ENCODE measurements at regions not wholly inside any gene's neighbourhood (a gene's known extent, or its start where the extent isn't known, plus 50 kb on each side); places are given as distances from the start of the nearest gene placed in this dataset.
"Not testable (repeated sequence)": the region's sequence is repeated elsewhere in the genome, so short reads cannot be mapped to it uniquely, and the experiment has no call there.

GRCh38 chr6:115873901-115874300 is 186.8 kb downstream of the FRK start:
- intact Hi-C loops (cut with micrococcal nuclease) = no loop called here

- intact Hi-C loops (cut with micrococcal nuclease) = no loop called here
Observed at GRCh38 chr6:115870464-115870863, 190.2 kb downstream of the FRK start.

GRCh38 chr6:115865914-115866313 is 194.8 kb downstream of the FRK start:
- intact Hi-C loops (cut with micrococcal nuclease) = no loop called here

GRCh38 chr6:115863211-115863610 is 197.5 kb downstream of the FRK start:
- intact Hi-C loops (cut with micrococcal nuclease) = no loop called here

GRCh38 chr6:115861658-115862057 is 199.0 kb downstream of the FRK start:
- intact Hi-C loops (cut with micrococcal nuclease) = not testable (repeated sequence)

- intact Hi-C loops (cut with micrococcal nuclease) = not testable (repeated sequence)
Observed at GRCh38 chr6:115859577-115859976, 201.1 kb downstream of the FRK start.

DNA sequence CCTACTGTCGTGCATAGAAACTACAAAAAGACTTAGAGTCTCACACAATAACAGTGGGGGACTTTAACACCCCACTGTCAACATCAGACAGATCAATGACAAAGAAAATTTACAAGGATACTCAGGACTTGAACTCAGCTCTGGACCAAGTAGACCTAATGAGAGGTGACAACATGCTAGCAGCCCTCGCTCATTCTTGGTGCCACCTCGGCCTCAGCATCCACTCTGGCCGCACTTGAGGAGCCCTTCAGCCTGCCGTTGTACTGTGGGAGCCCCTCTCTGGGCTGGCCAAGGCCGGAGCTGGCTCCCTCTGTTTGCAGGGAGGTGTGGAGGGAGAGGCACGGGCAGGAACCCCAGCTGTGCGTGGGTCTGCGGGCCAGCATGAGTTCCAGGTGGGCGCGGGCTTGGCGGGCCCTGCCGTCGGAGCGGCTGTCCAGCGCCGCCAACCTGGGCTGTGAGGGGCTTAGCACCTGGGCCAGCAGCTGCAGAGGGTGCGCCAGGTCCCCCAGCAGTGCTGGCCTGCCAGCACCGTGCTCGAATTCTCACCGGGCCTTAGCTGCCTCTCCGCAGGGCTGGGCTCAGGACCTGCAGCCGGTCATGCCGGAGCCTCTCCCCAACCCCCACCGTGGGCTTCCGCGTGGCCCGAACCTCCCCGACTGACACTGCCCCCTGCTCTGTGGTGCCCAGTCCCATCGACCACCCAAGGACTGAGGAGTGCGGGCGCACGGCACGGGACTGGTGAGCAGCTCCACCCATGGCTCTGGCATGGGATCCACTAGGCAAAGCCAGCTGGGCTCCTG is 205.6 kb downstream of the FRK start:
- intact Hi-C loops (cut with micrococcal nuclease) = no loop called here

DNA sequence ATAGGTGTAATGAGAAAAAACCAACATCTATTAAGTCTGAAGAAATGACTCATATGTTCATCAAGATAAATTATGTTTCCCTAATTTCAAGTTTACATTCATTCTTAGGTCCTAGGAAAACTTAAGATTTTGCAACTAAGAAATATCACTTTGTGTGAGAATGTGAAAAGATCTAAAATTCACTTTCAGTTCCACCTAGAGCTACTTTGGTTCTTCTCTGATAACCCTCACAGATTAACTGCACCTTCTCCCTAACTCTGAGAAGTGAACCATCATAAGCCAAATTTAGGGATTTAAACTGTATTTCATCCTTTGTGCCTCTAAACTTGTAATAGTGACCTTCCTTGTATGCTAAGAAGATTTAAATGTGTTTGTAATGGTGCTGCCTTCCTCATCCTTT is 213.0 kb downstream of the FRK start:
- intact Hi-C loops (cut with micrococcal nuclease) = no loop called here

- intact Hi-C loops (cut with micrococcal nuclease) = no loop called here
Observed at GRCh38 chr6:115843945-115844344, 216.7 kb downstream of the FRK start.

DNA sequence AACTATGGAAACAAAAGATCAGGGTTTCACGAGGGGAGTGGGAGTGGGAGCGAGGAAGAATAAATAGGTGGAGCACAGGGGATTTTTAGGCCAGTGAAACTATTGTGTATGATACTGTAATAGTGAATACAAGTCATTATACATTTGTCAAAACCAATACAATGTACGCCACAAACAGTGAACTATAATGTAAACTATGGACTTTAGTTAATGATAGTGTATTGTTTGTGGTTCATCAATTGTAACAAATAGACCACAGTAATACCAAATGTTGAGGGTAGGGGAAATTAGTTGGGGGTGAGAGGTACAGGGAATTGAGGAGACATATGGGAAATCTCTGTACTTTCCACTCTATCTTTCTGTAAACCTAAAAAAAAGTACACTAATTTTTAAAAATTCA is 218.4 kb downstream of the FRK start:
- intact Hi-C loops (cut with micrococcal nuclease) = no loop called here

DNA sequence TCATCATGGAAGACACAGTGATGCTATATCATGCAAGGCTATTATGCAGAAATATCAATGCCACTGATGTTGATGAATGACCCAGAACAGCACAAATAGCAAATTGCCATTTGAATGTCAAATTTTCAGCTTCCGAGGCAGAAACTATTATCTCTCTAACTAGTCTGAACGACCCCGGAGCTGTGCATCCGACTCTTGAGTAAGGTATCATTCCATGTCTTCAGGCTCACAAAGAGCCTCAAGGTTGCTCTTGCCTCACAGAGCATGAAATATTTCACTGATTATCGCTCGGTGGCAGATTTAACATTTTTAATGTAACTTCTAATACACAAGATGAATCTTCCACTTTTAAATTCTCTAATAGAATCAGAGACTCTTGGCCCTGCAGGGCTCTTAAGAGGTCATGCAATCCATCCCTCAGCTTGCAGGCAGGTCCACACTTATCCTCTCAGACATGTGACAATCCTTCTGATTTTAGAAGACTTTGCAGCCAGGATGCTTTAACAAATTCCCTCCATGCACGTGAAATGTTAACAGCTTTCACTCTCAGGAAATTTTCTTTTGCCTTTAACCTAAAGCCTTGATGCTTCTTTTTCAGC is 221.0 kb downstream of the FRK start:
- intact Hi-C loops (cut with micrococcal nuclease) = no loop called here

DNA sequence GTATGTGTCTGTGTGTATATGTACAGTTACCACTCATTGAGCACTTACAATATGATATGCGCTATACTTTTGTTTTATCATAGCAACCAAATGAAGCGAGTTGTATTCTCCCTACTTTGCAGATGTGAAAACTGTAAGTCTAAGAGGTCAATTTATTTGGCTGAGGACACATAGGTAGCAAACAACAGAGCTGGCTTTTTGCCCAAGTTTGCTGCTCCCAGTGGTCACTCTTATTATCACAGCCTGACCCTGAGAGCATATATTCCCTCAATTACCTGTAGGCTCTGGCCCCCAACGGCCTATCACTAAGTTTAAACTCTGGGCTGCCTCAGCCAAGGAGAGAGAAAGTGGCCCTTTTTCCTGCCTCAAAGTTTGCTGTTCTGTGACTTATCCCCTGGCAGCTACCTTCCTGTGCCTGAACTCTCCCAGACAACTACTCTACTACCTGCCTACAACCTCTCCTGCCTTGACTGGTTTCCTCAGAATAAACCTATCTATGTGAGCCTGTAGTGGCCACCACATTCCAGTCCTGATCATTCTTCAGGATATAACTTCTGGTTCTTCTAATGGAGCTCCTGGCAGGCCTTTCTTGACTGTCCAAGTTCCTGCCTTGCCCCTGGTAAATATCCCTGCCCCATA is 221.8 kb downstream of the FRK start:
- intact Hi-C loops (cut with micrococcal nuclease) = no loop called here

DNA sequence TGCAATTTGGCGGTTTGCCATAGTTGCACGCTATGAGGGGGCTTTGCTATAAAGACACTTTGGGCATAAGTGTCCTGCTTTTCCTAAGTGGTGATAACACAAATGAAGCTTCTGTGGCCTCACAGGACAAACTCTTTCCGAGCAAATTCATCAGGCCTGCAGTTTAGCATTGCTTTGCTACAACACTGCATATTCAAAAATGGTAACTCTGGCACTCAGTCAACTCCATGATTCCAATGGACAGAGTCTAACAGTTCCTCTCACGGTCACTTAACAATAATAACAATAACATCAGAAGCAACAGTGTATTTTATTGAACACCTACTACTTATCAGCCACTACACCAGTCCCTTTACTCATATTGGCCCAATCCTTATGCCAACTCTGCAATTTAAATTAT is 222.5 kb downstream of the FRK start:
- intact Hi-C loops (cut with micrococcal nuclease) = no loop called here

- intact Hi-C loops (cut with micrococcal nuclease) = not testable (repeated sequence)
Observed at GRCh38 chr6:115836374-115836773, 224.3 kb downstream of the FRK start.

- intact Hi-C loops (cut with micrococcal nuclease) = no loop called here
Observed at GRCh38 chr6:115835314-115835713, 225.4 kb downstream of the FRK start.

GRCh38 chr6:115834542-115834941 is 226.1 kb downstream of the FRK start:
- intact Hi-C loops (cut with micrococcal nuclease) = not testable (repeated sequence)

- intact Hi-C loops (cut with micrococcal nuclease) = no loop called here
Observed at GRCh38 chr6:115832786-115833185, 227.9 kb downstream of the FRK start.

GRCh38 chr6:115832186-115832585 is 228.5 kb downstream of the FRK start:
- intact Hi-C loops (cut with micrococcal nuclease) = no loop called here

DNA sequence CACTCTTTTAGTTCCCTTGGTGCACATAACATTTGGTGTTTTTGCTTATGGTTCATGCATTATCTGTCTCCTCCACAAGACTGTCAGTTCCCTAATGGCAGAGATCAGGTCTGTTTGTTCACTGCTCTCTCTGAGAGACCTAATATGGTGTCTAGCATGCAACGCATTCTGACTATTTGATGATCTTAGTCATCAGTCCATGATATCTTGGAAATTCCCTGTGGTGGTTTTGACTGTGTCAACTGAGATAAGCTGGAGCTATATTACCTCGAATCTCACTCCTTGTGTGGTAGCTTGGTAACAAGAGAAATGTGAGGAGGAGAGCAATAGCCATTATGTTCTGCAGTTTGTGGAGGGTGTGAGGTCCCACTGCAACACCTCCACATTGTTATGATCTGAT is 229.8 kb downstream of the FRK start:
- intact Hi-C loops (cut with micrococcal nuclease) = no loop called here

DNA sequence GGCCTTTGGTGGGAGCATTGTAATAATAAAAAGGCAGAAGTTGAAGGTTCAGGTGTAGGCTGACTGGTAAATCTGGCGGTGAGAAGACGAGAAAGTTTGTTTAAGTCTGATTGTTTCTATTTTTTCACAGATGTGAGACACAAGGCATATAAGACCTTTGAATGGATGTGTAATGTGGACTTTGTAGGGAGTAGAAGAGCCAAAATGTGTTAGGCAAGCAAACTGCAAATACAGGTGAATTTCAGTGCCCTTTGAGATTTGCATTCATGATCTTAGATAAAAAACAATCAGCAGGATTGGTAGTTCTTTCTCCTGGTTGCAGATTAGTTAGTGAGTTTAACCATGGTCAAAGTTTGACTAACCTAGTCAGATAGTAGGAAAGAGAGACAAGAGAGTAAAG is 238.9 kb downstream of the FRK start:
- intact Hi-C loops (cut with micrococcal nuclease) = no loop called here

DNA sequence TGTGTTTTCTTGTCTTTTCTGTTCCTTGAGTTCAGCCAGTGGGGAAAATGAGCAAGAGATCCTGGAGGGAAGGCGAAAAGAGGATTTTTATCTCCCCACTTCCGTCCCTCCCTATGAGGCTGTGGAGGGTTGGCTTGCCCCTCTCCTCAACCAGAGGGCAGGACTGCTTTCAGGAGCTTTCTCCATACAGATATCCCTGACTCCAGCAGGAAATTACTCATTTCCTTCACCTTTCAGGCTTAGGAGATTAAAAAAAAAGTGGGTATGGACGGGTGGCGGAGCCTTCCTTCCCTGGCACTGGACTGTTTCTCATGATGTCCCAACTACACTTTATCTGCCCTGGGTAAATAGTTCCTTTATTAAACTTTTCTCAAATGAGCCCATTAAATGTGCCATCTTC is 241.2 kb downstream of the FRK start:
- intact Hi-C loops (cut with micrococcal nuclease) = no loop called here

GRCh38 chr6:115817161-115817560 is 243.5 kb downstream of the FRK start:
- intact Hi-C loops (cut with micrococcal nuclease) = no loop called here

- intact Hi-C loops (cut with micrococcal nuclease) = no loop called here
Observed at GRCh38 chr6:115814907-115815306, 245.8 kb downstream of the FRK start.
